ENCODE measurements at regions not wholly inside any gene's neighbourhood (a gene's known extent, or its start where the extent isn't known, plus 50 kb on each side); places are given as distances from the start of the nearest gene placed in this dataset.
A peak's percentile ranks its signal among the peaks of the same experiment; 100 is the strongest.

- TF ChIP-seq, protein P1, sequence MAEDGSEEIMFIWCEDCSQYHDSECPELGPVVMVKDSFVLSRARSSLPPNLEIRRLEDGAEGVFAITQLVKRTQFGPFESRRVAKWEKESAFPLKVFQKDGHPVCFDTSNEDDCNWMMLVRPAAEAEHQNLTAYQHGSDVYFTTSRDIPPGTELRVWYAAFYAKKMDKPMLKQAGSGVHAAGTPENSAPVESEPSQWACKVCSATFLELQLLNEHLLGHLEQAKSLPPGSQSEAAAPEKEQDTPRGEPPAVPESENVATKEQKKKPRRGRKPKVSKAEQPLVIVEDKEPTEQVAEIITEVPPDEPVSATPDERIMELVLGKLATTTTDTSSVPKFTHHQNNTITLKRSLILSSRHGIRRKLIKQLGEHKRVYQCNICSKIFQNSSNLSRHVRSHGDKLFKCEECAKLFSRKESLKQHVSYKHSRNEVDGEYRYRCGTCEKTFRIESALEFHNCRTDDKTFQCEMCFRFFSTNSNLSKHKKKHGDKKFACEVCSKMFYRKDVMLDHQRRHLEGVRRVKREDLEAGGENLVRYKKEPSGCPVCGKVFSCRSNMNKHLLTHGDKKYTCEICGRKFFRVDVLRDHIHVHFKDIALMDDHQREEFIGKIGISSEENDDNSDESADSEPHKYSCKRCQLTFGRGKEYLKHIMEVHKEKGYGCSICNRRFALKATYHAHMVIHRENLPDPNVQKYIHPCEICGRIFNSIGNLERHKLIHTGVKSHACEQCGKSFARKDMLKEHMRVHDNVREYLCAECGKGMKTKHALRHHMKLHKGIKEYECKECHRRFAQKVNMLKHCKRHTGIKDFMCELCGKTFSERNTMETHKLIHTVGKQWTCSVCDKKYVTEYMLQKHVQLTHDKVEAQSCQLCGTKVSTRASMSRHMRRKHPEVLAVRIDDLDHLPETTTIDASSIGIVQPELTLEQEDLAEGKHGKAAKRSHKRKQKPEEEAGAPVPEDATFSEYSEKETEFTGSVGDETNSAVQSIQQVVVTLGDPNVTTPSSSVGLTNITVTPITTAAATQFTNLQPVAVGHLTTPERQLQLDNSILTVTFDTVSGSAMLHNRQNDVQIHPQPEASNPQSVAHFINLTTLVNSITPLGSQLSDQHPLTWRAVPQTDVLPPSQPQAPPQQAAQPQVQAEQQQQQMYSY (CRISPR knock-in tag; IDR thresholded peaks at IDR 0.05) = no peak
- TF ChIP-seq ZSCAN29 (IDR thresholded peaks at IDR 0.05) (no peak), JUND (IDR thresholded peaks at IDR 0.05; ENCODE audit: low read depth, low read length) (no peak), CEBPB (IDR thresholded peaks at IDR 0.05; ENCODE audit: borderline replicate concordance in 1 of 2, low read depth in 2 of 2, low read length in 2 of 2) (no peak), YBX1 (IDR thresholded peaks at IDR 0.05) (no peak), RCOR1 (conservative IDR thresholded peaks at IDR 0.05; ENCODE audit: low read depth, low read length) (no peak), ZNF384 (IDR thresholded peaks at IDR 0.05; ENCODE audit: borderline replicate concordance, low read depth, low read length) (no peak), BMI1 (IDR thresholded peaks at IDR 0.05; ENCODE audit: borderline replicate concordance) (no peak), EZH2 (IDR thresholded peaks at IDR 0.05; ENCODE audit: borderline replicate concordance, control insufficient read depth, low read depth, low read length) (no peak), GABPA (IDR thresholded peaks at IDR 0.05; ENCODE audit: low read depth) (no peak), NFYB (IDR thresholded peaks at IDR 0.05; ENCODE audit: insufficient read depth, low read depth, low read length) (no peak), NR2C2 (IDR thresholded peaks at IDR 0.05; ENCODE audit: borderline replicate concordance, control insufficient read depth, insufficient read length, low read depth) (no peak), HDAC2 (IDR thresholded peaks at IDR 0.05) (no peak), TAF1 (IDR thresholded peaks at IDR 0.05; ENCODE audit: borderline replicate concordance, low read depth, low read length) (no peak), JUNB (IDR thresholded peaks at IDR 0.05) (peak; percentile 40), SMAD5 (IDR thresholded peaks at IDR 0.05; ENCODE audit: low read depth) (no peak), MEF2A (IDR thresholded peaks at IDR 0.05; ENCODE audit: insufficient read depth, low read depth, low read length) (peak; percentile 59; the same call in 1 of the 2 replicates), CBFB (IDR thresholded peaks at IDR 0.05; ENCODE audit: low read depth) (no peak)
- TF ChIP-seq, protein P2, sequence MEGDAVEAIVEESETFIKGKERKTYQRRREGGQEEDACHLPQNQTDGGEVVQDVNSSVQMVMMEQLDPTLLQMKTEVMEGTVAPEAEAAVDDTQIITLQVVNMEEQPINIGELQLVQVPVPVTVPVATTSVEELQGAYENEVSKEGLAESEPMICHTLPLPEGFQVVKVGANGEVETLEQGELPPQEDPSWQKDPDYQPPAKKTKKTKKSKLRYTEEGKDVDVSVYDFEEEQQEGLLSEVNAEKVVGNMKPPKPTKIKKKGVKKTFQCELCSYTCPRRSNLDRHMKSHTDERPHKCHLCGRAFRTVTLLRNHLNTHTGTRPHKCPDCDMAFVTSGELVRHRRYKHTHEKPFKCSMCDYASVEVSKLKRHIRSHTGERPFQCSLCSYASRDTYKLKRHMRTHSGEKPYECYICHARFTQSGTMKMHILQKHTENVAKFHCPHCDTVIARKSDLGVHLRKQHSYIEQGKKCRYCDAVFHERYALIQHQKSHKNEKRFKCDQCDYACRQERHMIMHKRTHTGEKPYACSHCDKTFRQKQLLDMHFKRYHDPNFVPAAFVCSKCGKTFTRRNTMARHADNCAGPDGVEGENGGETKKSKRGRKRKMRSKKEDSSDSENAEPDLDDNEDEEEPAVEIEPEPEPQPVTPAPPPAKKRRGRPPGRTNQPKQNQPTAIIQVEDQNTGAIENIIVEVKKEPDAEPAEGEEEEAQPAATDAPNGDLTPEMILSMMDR (IDR thresholded peaks at IDR 0.05 in 2 of 3, conservative IDR thresholded peaks at IDR 0.05 in 1 of 3; ENCODE audit: control insufficient read depth in 2 of 3, extremely low read depth in 1 of 3, insufficient read depth in 1 of 3, low read depth in 3 of 3, low read length in 3 of 3) = peak; percentile 15 to 31 (median 15); a peak in 3 of 6 replicates
- TF ChIP-seq, protein P3, sequence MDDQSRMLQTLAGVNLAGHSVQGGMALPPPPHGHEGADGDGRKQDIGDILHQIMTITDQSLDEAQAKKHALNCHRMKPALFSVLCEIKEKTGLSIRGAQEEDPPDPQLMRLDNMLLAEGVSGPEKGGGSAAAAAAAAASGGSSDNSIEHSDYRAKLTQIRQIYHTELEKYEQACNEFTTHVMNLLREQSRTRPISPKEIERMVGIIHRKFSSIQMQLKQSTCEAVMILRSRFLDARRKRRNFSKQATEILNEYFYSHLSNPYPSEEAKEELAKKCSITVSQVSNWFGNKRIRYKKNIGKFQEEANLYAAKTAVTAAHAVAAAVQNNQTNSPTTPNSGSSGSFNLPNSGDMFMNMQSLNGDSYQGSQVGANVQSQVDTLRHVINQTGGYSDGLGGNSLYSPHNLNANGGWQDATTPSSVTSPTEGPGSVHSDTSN (IDR thresholded peaks at IDR 0.05; ENCODE audit: insufficient replicate concordance, low read depth, low read length) = no peak
- TF ChIP-seq, protein P4, sequence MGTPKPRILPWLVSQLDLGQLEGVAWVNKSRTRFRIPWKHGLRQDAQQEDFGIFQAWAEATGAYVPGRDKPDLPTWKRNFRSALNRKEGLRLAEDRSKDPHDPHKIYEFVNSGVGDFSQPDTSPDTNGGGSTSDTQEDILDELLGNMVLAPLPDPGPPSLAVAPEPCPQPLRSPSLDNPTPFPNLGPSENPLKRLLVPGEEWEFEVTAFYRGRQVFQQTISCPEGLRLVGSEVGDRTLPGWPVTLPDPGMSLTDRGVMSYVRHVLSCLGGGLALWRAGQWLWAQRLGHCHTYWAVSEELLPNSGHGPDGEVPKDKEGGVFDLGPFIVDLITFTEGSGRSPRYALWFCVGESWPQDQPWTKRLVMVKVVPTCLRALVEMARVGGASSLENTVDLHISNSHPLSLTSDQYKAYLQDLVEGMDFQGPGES (IDR thresholded peaks at IDR 0.05) = no peak
- TF ChIP-seq, protein P5, sequence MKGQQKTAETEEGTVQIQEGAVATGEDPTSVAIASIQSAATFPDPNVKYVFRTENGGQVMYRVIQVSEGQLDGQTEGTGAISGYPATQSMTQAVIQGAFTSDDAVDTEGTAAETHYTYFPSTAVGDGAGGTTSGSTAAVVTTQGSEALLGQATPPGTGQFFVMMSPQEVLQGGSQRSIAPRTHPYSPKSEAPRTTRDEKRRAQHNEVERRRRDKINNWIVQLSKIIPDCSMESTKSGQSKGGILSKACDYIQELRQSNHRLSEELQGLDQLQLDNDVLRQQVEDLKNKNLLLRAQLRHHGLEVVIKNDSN (IDR thresholded peaks at IDR 0.05; ENCODE audit: borderline replicate concordance, extremely low read length, insufficient read depth, low read depth, low read length) = no peak
These were observed 583.8 kb upstream of the ZNF717 start (continued) for GRCh38 chr3:76369170-76369569.
